ENCODE measurements at regions not wholly inside any gene's neighbourhood (a gene's known extent, or its start where the extent isn't known, plus 50 kb on each side); places are given as distances from the start of the nearest gene placed in this dataset.
"Not testable (repeated sequence)": the region's sequence is repeated elsewhere in the genome, so short reads cannot be mapped to it uniquely, and the experiment has no call there.

DNA sequence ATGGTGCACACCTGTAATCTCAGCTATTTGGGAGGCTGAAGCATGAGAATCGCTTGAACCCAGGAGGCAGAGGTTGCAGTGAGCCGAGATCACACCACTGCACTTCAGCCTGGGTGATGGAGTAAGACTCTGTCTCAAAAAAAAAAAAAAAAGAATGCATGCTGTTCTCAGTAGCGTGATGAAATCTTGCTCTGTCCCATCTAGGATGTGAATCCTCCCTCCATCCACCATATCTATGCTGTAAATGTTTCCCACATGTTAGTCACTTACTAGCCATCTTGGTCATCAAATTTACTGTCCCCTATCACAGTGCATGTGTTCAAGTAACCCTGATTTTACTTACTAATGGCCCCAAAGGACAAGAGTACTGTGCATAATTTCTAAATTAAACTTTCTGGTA, 315.4 kb upstream of the TBX18 start:
- Histone ChIP-seq H3K36me3 (replicated peaks; ENCODE audit: insufficient read depth, low read length) (no peaks in the 10 kb centered on the region), H3K4me2 (ENCODE audit: low read depth, low read length) (no peak overlapping the region), H3K9me2 (replicated peaks; ENCODE audit: insufficient read depth, low read length) (no peaks in the 10 kb centered on the region), H3K4me1 (ENCODE audit: low read length) (no peaks in the 10 kb centered on the region), H3K4me3 (ENCODE audit: low read length) (no peak overlapping the region), H3K27me3 (replicated peaks; ENCODE audit: insufficient read depth, low read length) (no peaks in the 10 kb centered on the region), H2AFZ (ENCODE audit: low read length) (no peak overlapping the region), H3K9ac (ENCODE audit: low read length) (no peak overlapping the region), H3K9me3 (replicated peaks; ENCODE audit: insufficient read depth, low read length) (no peaks in the 10 kb centered on the region), H3K27ac (ENCODE audit: low read length) (no peak overlapping the region), H3K79me2 (ENCODE audit: low read length) (no peaks in the 10 kb centered on the region), H4K20me1 (ENCODE audit: insufficient read depth, low read length) (no peaks in the 10 kb centered on the region), H3F3A (ENCODE audit: insufficient read depth, low read length) (no peaks in the 10 kb centered on the region)
- TF ChIP-seq EZH2 (optimal IDR thresholded peaks at IDR 0.05; ENCODE audit: low read depth, low read length) (no peak), EZH2phosphoT487 (IDR thresholded peaks at IDR 0.05; ENCODE audit: low read length) (no peak)
- TF ChIP-seq, protein P1, sequence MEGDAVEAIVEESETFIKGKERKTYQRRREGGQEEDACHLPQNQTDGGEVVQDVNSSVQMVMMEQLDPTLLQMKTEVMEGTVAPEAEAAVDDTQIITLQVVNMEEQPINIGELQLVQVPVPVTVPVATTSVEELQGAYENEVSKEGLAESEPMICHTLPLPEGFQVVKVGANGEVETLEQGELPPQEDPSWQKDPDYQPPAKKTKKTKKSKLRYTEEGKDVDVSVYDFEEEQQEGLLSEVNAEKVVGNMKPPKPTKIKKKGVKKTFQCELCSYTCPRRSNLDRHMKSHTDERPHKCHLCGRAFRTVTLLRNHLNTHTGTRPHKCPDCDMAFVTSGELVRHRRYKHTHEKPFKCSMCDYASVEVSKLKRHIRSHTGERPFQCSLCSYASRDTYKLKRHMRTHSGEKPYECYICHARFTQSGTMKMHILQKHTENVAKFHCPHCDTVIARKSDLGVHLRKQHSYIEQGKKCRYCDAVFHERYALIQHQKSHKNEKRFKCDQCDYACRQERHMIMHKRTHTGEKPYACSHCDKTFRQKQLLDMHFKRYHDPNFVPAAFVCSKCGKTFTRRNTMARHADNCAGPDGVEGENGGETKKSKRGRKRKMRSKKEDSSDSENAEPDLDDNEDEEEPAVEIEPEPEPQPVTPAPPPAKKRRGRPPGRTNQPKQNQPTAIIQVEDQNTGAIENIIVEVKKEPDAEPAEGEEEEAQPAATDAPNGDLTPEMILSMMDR (IDR thresholded peaks at IDR 0.05; ENCODE audit: low read length): no peak
- DNase-seq: no peak

DNA sequence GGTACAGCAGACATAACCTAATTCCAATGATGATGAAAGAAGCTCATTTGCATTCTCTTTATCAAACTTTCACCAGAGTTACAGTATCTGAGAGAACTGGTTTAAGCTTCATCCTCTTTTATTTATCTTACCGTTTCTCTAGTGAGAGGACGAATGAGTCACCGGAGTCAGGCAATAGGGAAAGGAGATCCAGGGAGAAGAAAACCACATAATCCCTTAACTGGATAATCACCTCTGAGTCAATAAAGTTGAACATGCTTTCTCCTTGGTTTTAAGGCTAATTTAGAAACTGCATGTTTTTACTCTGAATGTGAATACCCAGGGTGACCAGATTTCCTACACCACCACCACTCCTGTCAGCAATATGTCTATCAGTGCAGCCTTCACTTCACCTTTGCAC, 313.7 kb upstream of the TBX18 start:
- Histone ChIP-seq H3K4me1 (ENCODE audit: low read length) (no peaks in the 10 kb centered on the region), H3K9me3 (replicated peaks; ENCODE audit: insufficient read depth, low read length) (no peaks in the 10 kb centered on the region), H3K4me3 (ENCODE audit: low read length) (no peak overlapping the region), H3K36me3 (replicated peaks; ENCODE audit: insufficient read depth, low read length) (no peaks in the 10 kb centered on the region), H3K27me3 (replicated peaks; ENCODE audit: insufficient read depth, low read length) (no peaks in the 10 kb centered on the region), H3K27ac (ENCODE audit: low read length) (no peak overlapping the region), H3K9ac (ENCODE audit: low read length) (no peak overlapping the region), H3K79me2 (ENCODE audit: low read length) (no peaks in the 10 kb centered on the region), H3K4me2 (ENCODE audit: low read depth, low read length) (no peak overlapping the region), H3K9me2 (replicated peaks; ENCODE audit: insufficient read depth, low read length) (no peaks in the 10 kb centered on the region), H4K20me1 (ENCODE audit: insufficient read depth, low read length) (no peaks in the 10 kb centered on the region), H2AFZ (ENCODE audit: low read length) (no peak overlapping the region), H3F3A (ENCODE audit: insufficient read depth, low read length) (no peaks in the 10 kb centered on the region)
- no peak for DNase-seq
- TF ChIP-seq EZH2 (optimal IDR thresholded peaks at IDR 0.05; ENCODE audit: low read depth, low read length) (no peak), EZH2phosphoT487 (IDR thresholded peaks at IDR 0.05; ENCODE audit: low read length) (no peak)
- TF ChIP-seq, protein P1 (IDR thresholded peaks at IDR 0.05; ENCODE audit: low read length): no peak

DNA sequence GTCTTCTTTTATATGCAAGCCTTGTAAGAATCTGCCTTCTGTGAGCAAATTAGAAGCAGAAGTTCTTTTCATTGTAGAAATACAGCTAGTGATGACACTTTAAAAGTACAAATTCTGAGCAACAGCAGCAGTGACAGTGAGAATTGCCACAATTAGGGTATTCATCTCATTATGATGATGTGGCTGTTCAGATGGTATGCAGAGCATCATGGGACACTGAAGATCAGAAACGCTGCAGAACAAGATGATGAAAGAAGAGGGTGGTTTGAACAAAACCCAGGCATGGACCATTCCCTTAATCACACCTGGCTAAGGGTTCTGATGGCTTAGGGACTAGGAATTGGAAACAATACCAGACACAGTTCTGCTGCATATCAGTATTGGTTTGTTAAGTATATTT, 312.7 kb upstream of the TBX18 start:
- Histone ChIP-seq H3K27me3 (replicated peaks; ENCODE audit: insufficient read depth, low read length) (no peaks in the 10 kb centered on the region), H3K4me2 (ENCODE audit: low read depth, low read length) (no peak overlapping the region), H2AFZ (ENCODE audit: low read length) (no peak overlapping the region), H3K9me2 (replicated peaks; ENCODE audit: insufficient read depth, low read length) (no peaks in the 10 kb centered on the region), H3K9me3 (replicated peaks; ENCODE audit: insufficient read depth, low read length) (no peaks in the 10 kb centered on the region), H3K79me2 (ENCODE audit: low read length) (no peaks in the 10 kb centered on the region), H3K4me1 (ENCODE audit: low read length) (no peaks in the 10 kb centered on the region), H3K36me3 (replicated peaks; ENCODE audit: insufficient read depth, low read length) (no peaks in the 10 kb centered on the region), H3K4me3 (ENCODE audit: low read length) (no peak overlapping the region), H3K27ac (ENCODE audit: low read length) (no peak overlapping the region), H3F3A (ENCODE audit: insufficient read depth, low read length) (no peaks in the 10 kb centered on the region), H4K20me1 (ENCODE audit: insufficient read depth, low read length) (no peaks in the 10 kb centered on the region), H3K9ac (ENCODE audit: low read length) (no peak overlapping the region)
- TF ChIP-seq EZH2 (optimal IDR thresholded peaks at IDR 0.05; ENCODE audit: low read depth, low read length): no peak
- TF ChIP-seq, protein P1 (IDR thresholded peaks at IDR 0.05; ENCODE audit: low read length): no peak
- no peak for TF ChIP-seq EZH2phosphoT487 (IDR thresholded peaks at IDR 0.05; ENCODE audit: low read length)
- no peak for DNase-seq

DNA sequence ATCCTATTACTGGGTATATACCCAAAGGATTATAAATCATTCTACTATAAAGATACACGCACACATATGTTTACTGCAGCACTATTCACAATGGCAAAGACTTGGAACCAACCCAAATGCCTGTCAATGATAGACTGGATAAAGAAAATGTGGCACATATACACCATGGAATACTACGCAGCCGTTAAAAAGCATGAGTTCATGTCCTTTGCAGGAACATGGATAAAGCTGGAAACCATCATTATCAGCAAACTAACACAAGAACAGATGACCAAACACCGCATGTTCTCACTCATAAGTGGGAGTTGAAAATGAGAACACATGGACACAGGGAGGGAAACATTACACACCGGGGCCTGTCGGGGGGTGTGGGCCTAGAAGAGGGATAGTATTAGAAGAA, 307.4 kb upstream of the TBX18 start:
- H3K9me2 ChIP-seq (replicated peaks; ENCODE audit: insufficient read depth, low read length); H3K9me3 ChIP-seq (replicated peaks; ENCODE audit: insufficient read depth, low read length); H3K9ac ChIP-seq (ENCODE audit: low read length); H2AFZ ChIP-seq (ENCODE audit: low read length); H3K4me1 ChIP-seq (ENCODE audit: low read length); H3K36me3 ChIP-seq (replicated peaks; ENCODE audit: insufficient read depth, low read length); H3K4me2 ChIP-seq (ENCODE audit: low read depth, low read length); H3K27me3 ChIP-seq (replicated peaks; ENCODE audit: insufficient read depth, low read length); H4K20me1 ChIP-seq (ENCODE audit: insufficient read depth, low read length); H3K27ac ChIP-seq (ENCODE audit: low read length); H3K4me3 ChIP-seq (ENCODE audit: low read length); H3K79me2 ChIP-seq (ENCODE audit: low read length); DNase-seq; H3F3A ChIP-seq (ENCODE audit: insufficient read depth, low read length): not testable (repeated sequence)
